HUES6 (cell line): ENCODE measurements at regions not wholly inside any gene's neighbourhood (a gene's known extent, or its start where the extent isn't known, plus 50 kb on each side); places are given as distances from the start of the nearest gene placed in this dataset.

Experiments used
- H3K27ac ChIP-seq: 2 replicates; pipeline ENCODE4 v1.7.0; 2013; ENCODE audit warnings: low read depth, mild to moderate bottlenecking, low read length, inconsistent platforms
- H3K27me3 ChIP-seq: 2 replicates; pipeline ENCODE4 v1.6.1; 2013; ENCODE audit warnings: low read length; ENCODE audit not compliant: control insufficient read depth, insufficient read depth
- H3K36me3 ChIP-seq: 2 replicates; pipeline ENCODE4 v1.6.1; 2013; ENCODE audit warnings: low read length; ENCODE audit not compliant: control insufficient read depth, insufficient read depth
- H3K4me1 ChIP-seq: 2 replicates; pipeline ENCODE4 v1.6.1; 2013; ENCODE audit warnings: low read length; ENCODE audit not compliant: control insufficient read depth, insufficient read depth
- H3K4me3 ChIP-seq: 2 replicates; pipeline ENCODE4 v1.5.1; 2013; ENCODE audit warnings: low read depth, low read length
- H3K9ac ChIP-seq: one replicate; pipeline ENCODE4 v1.6.1; 2013; ENCODE audit warnings: mild to moderate bottlenecking, low read length
- H3K9me3 ChIP-seq: 2 replicates; pipeline ENCODE4 v1.6.1; 2013; ENCODE audit warnings: low read depth, low read length; ENCODE audit not compliant: control insufficient read depth, insufficient read depth

- H3K4me1 ChIP-seq: no peaks in the 10 kb centered on the region
- H3K9me3 ChIP-seq: no peaks in the 10 kb centered on the region
- H3K4me3 ChIP-seq: no peak overlapping the region
- no peak overlapping the region for H3K27ac ChIP-seq
- no peaks in the 10 kb centered on the region for H3K36me3 ChIP-seq
- no peak overlapping the region for H3K9ac ChIP-seq
- H3K27me3 ChIP-seq: no peaks in the 10 kb centered on the region
These were observed 280.4 kb downstream of the CDH9 start for GRCh38 chr5:26757941-26758340.

- Histone ChIP-seq H3K4me1 (no peaks in the 10 kb centered on the region), H3K36me3 (no peaks in the 10 kb centered on the region), H3K27ac (no peak overlapping the region), H3K9me3 (no peaks in the 10 kb centered on the region), H3K9ac (no peak overlapping the region), H3K4me3 (no peak overlapping the region), H3K27me3 (no peaks in the 10 kb centered on the region)
These were observed 288.6 kb downstream of the CDH9 start for GRCh38 chr5:26749829-26750228.

- Histone ChIP-seq H3K9me3 (no peaks in the 10 kb centered on the region), H3K36me3 (no peaks in the 10 kb centered on the region), H3K27me3 (no peaks in the 10 kb centered on the region), H3K4me1 (no peaks in the 10 kb centered on the region), H3K27ac (no peak overlapping the region), H3K9ac (no peak overlapping the region), H3K4me3 (no peak overlapping the region)
These were observed 298.2 kb downstream of the CDH9 start for GRCh38 chr5:26740182-26740581.

GRCh38 chr5:26737348-26738265 is 300.8 kb downstream of the CDH9 start:
- H3K27me3 ChIP-seq: no peaks in the 10 kb centered on the region
- no peak overlapping the region for H3K9ac ChIP-seq
- H3K4me3 ChIP-seq: no peak overlapping the region
- 0 out of 2 replicates have a peak, but pooled peaks cover 2% of the 10 kb centered on the region for H3K9me3 ChIP-seq
- no peaks in the 10 kb centered on the region for H3K4me1 ChIP-seq
- H3K27ac ChIP-seq: no peak overlapping the region
- H3K36me3 ChIP-seq: no peaks in the 10 kb centered on the region

- Histone ChIP-seq H3K9me3 (no peaks in the 10 kb centered on the region), H3K36me3 (no peaks in the 10 kb centered on the region), H3K4me3 (no peak overlapping the region), H3K9ac (no peak overlapping the region), H3K27ac (no peak overlapping the region), H3K27me3 (no peaks in the 10 kb centered on the region), H3K4me1 (peaks cover 3% of the 10 kb centered on the region; the same call in 1 of the 2 replicates)
These were observed 310.5 kb downstream of the CDH9 start for GRCh38 chr5:26727916-26728315.

- H3K4me1 ChIP-seq: no peaks in the 10 kb centered on the region
- H3K27me3 ChIP-seq: no peaks in the 10 kb centered on the region
- H3K27ac ChIP-seq: no peak overlapping the region
- no peaks in the 10 kb centered on the region for H3K36me3 ChIP-seq
- H3K9ac ChIP-seq: no peak overlapping the region
- H3K9me3 ChIP-seq: no peaks in the 10 kb centered on the region
- no peak overlapping the region for H3K4me3 ChIP-seq
These were observed 318.6 kb downstream of the CDH9 start for GRCh38 chr5:26719803-26720202.

- Histone ChIP-seq H3K36me3 (no peaks in the 10 kb centered on the region), H3K9ac (no peak overlapping the region), H3K27ac (no peak overlapping the region), H3K4me1 (no peaks in the 10 kb centered on the region), H3K9me3 (no peaks in the 10 kb centered on the region), H3K4me3 (no peak overlapping the region), H3K27me3 (no peaks in the 10 kb centered on the region)
These were observed 337.5 kb downstream of the CDH9 start for GRCh38 chr5:26700759-26701384.

GRCh38 chr5:26692952-26693351 is 345.4 kb downstream of the CDH9 start:
- H3K9ac ChIP-seq: no peak overlapping the region
- H3K27me3 ChIP-seq: no peaks in the 10 kb centered on the region
- H3K9me3 ChIP-seq: no peaks in the 10 kb centered on the region
- H3K4me3 ChIP-seq: no peak overlapping the region
- H3K27ac ChIP-seq: no peak overlapping the region
- H3K4me1 ChIP-seq: no peaks in the 10 kb centered on the region
- H3K36me3 ChIP-seq: no peaks in the 10 kb centered on the region

GRCh38 chr5:26691486-26691885 is 346.9 kb downstream of the CDH9 start:
- Histone ChIP-seq H3K4me1 (no peaks in the 10 kb centered on the region), H3K9ac (no peak overlapping the region), H3K4me3 (no peak overlapping the region), H3K27me3 (no peaks in the 10 kb centered on the region), H3K9me3 (no peaks in the 10 kb centered on the region), H3K27ac (no peak overlapping the region), H3K36me3 (no peaks in the 10 kb centered on the region)

GRCh38 chr5:26690511-26690910 is 347.9 kb downstream of the CDH9 start:
- H3K27me3 ChIP-seq: no peaks in the 10 kb centered on the region
- no peaks in the 10 kb centered on the region for H3K9me3 ChIP-seq
- H3K9ac ChIP-seq: no peak overlapping the region

GRCh38 chr5:26681861-26682260 is 356.5 kb downstream of the CDH9 start:
- H3K36me3 ChIP-seq: no peaks in the 10 kb centered on the region
- no peaks in the 10 kb centered on the region for H3K27me3 ChIP-seq
- H3K4me1 ChIP-seq: no peaks in the 10 kb centered on the region
- no peak overlapping the region for H3K4me3 ChIP-seq
- peaks cover 2% of the 10 kb centered on the region; the same call in 1 of the 2 replicates for H3K9me3 ChIP-seq
- no peak overlapping the region for H3K27ac ChIP-seq
- no peak overlapping the region for H3K9ac ChIP-seq

More at GRCh38 chr5:26690511-26690910, 347.9 kb downstream of the CDH9 start:
- Histone ChIP-seq H3K4me3 (no peak overlapping the region), H3K27ac (no peak overlapping the region), H3K36me3 (no peaks in the 10 kb centered on the region), H3K4me1 (no peaks in the 10 kb centered on the region)
